ENCODE measurements at regions not wholly inside any gene's neighbourhood (a gene's known extent, or its start where the extent isn't known, plus 50 kb on each side); places are given as distances from the start of the nearest gene placed in this dataset.
A peak's percentile ranks its signal among the peaks of the same experiment; 100 is the strongest.

GRCh38 chr3:4898454-4899313, 80.6 kb upstream of the BHLHE40 start (continued):
- TF ChIP-seq DPF2 (IDR thresholded peaks at IDR 0.05), result peak; percentile 97
- TF ChIP-seq, protein P1, sequence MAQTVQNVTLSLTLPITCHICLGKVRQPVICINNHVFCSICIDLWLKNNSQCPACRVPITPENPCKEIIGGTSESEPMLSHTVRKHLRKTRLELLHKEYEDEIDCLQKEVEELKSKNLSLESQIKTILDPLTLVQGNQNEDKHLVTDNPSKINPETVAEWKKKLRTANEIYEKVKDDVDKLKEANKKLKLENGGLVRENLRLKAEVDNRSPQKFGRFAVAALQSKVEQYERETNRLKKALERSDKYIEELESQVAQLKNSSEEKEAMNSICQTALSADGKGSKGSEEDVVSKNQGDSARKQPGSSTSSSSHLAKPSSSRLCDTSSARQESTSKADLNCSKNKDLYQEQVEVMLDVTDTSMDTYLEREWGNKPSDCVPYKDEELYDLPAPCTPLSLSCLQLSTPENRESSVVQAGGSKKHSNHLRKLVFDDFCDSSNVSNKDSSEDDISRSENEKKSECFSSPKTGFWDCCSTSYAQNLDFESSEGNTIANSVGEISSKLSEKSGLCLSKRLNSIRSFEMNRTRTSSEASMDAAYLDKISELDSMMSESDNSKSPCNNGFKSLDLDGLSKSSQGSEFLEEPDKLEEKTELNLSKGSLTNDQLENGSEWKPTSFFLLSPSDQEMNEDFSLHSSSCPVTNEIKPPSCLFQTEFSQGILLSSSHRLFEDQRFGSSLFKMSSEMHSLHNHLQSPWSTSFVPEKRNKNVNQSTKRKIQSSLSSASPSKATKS (CRISPR knock-in tag; IDR thresholded peaks at IDR 0.05), result 0 out of 2 replicates have a peak, but pooled peaks have one; percentile 32
- no peak for TF ChIP-seq XRCC5 (IDR thresholded peaks at IDR 0.05; ENCODE audit: low read depth, low read length)
- no peak for TF ChIP-seq ZNF121 (CRISPR knock-in tag; conservative IDR thresholded peaks at IDR 0.05)
- TF ChIP-seq FOXO4 (CRISPR knock-in tag; IDR thresholded peaks at IDR 0.05), result no peak
- TF ChIP-seq HDGF (IDR thresholded peaks at IDR 0.05), result no peak
- peak; percentile 95 for TF ChIP-seq SMARCC2 (IDR thresholded peaks at IDR 0.05; ENCODE audit: low read depth)
- TF ChIP-seq FOXM1 (IDR thresholded peaks at IDR 0.05; ENCODE audit: low read depth), result no peak; the same call in 1 of the 2 replicates
- TF ChIP-seq FOXM1 (CRISPR knock-in tag; IDR thresholded peaks at IDR 0.05; ENCODE audit: low read depth), result no peak
- no peak for TF ChIP-seq SAFB2 (IDR thresholded peaks at IDR 0.05; ENCODE audit: borderline replicate concordance, low read depth, low read length, severe bottlenecking)
- TF ChIP-seq, protein P2, sequence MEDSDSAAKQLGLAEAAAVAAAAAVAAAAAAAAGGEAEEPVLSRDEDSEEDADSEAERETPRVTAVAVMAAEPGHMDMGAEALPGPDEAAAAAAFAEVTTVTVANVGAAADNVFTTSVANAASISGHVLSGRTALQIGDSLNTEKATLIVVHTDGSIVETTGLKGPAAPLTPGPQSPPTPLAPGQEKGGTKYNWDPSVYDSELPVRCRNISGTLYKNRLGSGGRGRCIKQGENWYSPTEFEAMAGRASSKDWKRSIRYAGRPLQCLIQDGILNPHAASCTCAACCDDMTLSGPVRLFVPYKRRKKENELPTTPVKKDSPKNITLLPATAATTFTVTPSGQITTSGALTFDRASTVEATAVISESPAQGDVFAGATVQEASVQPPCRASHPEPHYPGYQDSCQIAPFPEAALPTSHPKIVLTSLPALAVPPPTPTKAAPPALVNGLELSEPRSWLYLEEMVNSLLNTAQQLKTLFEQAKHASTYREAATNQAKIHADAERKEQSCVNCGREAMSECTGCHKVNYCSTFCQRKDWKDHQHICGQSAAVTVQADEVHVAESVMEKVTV (CRISPR knock-in tag; IDR thresholded peaks at IDR 0.05), result no peak
- TF ChIP-seq, protein P3, sequence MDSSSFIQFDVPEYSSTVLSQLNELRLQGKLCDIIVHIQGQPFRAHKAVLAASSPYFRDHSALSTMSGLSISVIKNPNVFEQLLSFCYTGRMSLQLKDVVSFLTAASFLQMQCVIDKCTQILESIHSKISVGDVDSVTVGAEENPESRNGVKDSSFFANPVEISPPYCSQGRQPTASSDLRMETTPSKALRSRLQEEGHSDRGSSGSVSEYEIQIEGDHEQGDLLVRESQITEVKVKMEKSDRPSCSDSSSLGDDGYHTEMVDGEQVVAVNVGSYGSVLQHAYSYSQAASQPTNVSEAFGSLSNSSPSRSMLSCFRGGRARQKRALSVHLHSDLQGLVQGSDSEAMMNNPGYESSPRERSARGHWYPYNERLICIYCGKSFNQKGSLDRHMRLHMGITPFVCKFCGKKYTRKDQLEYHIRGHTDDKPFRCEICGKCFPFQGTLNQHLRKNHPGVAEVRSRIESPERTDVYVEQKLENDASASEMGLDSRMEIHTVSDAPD (CRISPR knock-in tag; IDR thresholded peaks at IDR 0.05), result no peak
- 0 out of 2 replicates have a peak, but pooled peaks have one; percentile 30 for TF ChIP-seq ZSCAN32 (CRISPR knock-in tag; IDR thresholded peaks at IDR 0.05)
- no peak for TF ChIP-seq ZNF239 (CRISPR knock-in tag; IDR thresholded peaks at IDR 0.05)
- no peak for TF ChIP-seq SMC3 (conservative IDR thresholded peaks at IDR 0.05; ENCODE audit: insufficient read depth, low read depth, low read length)
- no peak for TF ChIP-seq SNIP1 (IDR thresholded peaks at IDR 0.05; ENCODE audit: low read depth)
- TF ChIP-seq PBX2 (CRISPR knock-in tag; IDR thresholded peaks at IDR 0.05; ENCODE audit: low read depth), result no peak
- peak; percentile 44 for TF ChIP-seq PBX2 (tag; conservative IDR thresholded peaks at IDR 0.05; ENCODE audit: low read depth)
- TF ChIP-seq EHMT2 (IDR thresholded peaks at IDR 0.05), result no peak; the same call in 1 of the 2 replicates
